GM18498 (cell line): ENCODE measurements at regions not wholly inside any gene's neighbourhood (a gene's known extent, or its start where the extent isn't known, plus 50 kb on each side); places are given as distances from the start of the nearest gene placed in this dataset.

Source experiments
- ATAC-seq: cut with Tn5 transposase; IDR thresholded peaks from one replicate; pipeline ENCODE4 v1.9.1; 2021; ENCODE audit warnings: mild to moderate bottlenecking, moderate library complexity; ENCODE audit not compliant: unreplicated experiment

DNA sequence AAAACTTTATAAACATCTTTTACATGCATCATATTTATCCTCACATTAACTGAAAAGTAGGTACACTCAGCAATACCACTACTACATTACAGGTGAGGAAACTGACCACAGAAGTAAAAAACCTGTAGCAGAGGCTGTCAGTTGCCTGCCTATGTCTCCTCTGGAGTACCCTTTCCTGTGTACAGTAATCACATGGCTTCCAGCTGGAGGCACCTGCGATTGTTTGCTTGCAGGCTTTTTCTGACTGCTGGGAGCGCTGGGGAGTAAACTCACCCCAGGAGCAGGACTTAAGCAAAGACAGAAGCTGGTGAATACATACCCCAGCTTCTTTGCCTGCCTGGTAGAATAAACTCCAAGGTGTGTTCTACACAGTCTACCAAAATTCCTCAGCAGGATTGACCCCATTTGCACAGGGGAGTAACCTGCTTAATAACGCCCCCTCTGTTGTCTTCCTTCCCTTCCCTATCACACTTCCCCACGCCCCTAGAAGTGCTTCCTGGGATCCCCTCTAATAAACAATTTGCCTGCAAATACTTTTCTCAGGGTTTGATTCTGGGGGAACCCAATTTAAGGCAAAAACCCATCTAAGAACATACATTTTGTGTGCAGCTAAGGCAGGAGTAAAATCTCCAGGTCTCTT lies 138.9 kb downstream of the PTH2R start:
- no peak for ATAC-seq

DNA sequence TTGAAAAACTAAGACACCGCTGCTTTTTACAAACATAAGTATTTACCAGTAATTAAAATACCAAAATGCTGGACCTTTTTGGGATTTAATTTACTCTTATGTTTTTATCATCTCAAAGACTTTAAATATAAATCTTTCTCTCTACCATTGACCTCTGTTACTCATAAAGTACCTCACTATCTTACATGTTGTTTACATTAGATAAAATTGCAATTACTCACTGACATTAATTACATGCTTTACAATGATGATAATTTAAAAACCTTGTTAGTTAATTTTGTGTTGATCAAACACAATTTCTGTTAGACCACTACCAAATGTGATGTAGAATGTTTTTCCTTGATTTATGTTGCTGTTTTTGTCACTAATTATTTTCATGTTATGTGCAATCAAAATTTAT lies 139.5 kb downstream of the PTH2R start:
- no peak for ATAC-seq

DNA sequence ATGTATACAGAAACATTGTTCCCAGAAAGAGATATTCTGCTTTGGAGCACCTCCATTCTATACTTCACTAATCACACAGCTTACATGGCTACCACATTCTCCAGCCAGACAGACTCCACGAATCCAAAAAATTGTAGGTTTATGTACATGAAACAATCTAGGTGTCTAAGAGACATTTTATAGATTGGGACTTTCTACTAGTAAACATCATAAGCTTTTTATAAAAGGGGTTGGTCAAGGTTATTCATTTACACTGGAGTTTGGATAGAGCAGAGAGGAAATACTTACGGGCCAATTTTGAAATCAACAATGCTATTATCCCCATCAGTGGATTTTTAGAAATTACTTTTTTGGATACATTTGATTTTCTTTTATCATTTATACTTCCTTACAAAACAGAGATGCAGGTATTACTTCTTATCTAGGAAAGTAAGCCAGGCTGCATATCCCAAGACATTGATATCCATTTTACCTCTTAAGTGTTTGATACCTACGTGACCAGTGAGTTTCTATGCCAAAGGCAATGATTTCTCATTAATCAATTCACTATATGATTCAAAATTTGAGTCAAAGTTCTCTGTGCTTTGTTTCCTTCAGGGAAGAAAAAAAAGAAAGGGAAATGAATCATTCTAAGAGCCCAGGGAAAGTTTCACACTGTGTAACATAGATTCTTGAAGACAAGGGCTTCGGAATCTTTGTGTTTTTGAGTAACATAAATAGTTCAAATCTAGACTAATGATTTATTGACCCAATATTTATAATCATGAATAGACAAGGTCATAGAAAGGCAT lies 140.5 kb downstream of the PTH2R start:
- no peak for ATAC-seq

GRCh38 chr2:208548700-208549099 lies 142.1 kb downstream of the PTH2R start:
- no peak for ATAC-seq

DNA sequence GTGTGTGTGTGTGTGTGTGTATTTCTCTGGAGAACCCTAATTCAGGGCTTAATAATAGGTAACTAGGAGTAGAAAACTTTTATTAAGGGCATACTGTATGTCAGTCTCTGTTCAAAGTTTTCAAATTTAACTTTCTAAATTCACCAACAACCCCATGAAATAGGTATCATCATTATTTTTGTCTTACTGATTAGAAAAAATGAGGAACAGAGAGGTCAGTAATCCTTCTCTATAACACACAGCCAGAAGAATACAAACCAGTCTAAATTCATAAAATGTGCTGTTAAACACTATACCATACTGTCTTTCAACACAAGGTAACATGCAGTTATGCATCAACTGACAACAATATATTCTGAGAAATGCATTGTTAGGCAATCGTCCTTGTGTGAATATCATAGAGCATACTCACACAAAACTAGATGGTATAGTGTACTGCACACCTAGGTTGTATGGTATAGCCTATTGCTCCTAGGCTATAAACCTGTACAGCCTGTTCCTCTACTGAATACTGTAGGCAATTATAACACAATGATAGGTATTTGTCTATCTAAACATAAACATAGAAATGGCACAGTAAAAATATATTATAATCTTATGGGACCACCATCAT lies 143.1 kb downstream of the PTH2R start:
- no peak for ATAC-seq

- ATAC-seq: no peak
Measured at GRCh38 chr2:208552943-208553342, 146.4 kb downstream of the PTH2R start.

DNA sequence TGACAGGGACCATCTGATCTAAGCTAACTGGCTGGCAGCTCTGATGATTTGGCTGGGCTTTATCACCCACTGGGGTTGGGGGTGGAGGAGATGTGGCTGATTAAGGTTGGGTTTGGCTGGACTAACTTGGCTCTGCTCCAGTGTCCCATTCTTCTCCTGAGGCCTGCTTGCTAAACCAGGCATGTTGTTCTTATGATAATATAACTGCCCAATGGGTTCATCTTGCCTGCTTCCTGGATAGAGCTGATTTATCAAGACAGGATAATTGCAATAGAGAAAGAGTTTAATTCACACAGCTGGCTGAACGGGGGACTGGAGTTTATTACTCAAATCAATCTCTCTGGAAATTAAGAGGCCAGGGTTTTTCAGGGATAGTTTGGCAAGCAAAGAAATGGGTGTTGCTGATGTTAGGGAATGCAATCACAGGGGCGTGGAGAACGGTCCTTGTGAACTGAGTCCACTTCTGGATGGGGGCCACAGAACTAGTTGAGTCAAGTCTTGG lies 150.4 kb downstream of the PTH2R start:
- no peak for ATAC-seq

GRCh38 chr2:208565690-208566416 lies 159.3 kb downstream of the PTH2R start:
- no peak for ATAC-seq

DNA sequence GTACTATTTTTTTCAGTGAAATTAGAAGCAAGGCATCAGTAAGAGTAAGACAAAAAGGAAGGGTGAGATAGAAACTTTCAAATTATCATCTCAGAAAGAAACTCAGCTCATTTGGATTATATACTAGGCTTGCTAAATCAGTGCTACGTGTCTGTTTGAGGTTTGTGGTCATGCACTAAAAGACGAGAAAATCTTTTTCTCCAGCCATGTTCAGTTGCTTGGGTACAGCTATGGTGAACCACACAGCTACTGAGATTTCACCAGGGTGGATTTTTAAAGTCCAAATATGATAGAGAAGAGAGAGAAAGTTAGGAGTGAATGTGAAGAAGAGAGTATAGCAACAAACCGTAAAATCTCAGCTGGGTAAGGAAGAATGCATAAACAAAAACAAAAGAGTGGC lies 161.6 kb downstream of the PTH2R start:
- no peak for ATAC-seq

DNA sequence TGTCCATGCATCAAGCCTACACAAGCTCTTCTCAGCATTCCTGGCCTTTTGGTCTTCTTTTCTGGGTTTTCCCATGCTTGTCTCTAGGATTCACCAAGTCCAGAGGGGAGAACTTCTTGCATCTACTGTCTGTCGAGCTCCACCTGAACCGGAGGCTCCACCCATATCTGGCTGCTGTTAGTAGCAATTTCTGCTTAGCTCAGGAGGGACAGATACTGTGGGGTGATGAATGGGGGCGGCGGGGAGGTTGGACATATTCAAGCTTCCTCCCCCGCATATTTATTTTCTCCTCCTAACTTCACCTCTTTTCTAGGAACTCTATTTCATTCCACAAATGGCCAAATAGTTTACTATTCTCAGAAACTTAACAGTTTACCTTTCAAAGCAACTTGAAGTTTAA lies 163.5 kb downstream of the PTH2R start:
- ATAC-seq: no peak

- ATAC-seq: no peak
Measured at GRCh38 chr2:208570851-208571763, 164.5 kb downstream of the PTH2R start.

GRCh38 chr2:208571764-208572131 lies 165.2 kb downstream of the PTH2R start:
- no peak for ATAC-seq

DNA sequence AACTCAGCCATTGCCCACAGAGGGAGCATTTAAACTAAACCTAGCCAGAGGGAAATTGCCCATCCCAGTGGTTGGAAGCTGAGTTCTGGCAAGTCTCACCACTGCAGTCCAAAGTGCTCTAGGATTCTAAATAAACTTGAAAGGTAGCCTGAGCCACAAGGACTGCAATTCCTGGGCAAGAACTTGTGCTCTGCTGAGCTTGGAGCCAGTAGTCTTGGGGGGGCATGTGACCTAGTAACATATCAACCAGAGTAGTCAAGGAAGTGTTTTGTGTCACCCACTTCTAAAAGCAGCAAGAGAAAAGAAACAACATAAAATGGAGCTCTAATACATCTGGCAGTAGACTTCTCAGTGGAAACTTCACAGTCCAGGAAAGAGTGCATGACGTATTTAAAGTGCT lies 167.0 kb downstream of the PTH2R start:
- ATAC-seq: no peak

DNA sequence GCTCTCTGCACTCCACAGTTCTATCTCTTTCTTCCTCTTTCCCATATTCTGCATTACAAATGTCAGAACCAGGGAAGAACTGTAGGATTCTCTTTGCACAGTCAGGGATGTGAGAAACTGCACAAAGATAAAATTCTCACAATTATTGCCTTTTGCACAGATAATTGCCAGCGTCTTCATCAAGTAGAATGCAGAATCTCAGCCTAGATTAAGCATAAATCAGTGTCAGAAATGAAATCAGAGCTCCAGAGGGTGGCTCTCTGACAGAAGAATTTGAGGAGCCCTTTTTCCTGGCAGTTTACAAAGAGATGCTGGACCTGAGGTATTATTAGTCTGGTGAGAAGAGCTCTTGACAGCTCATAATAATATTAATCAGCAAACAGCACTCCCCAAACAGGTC lies 173.1 kb downstream of the PTH2R start:
- no peak for ATAC-seq

- ATAC-seq: no peak
Measured at GRCh38 chr2:208584378-208584985, 177.9 kb downstream of the PTH2R start.

- no peak for ATAC-seq
Measured at GRCh38 chr2:208586516-208586915, 179.9 kb downstream of the PTH2R start.

GRCh38 chr2:208594642-208595385 lies 188.2 kb downstream of the PTH2R start:
- no peak for ATAC-seq

DNA sequence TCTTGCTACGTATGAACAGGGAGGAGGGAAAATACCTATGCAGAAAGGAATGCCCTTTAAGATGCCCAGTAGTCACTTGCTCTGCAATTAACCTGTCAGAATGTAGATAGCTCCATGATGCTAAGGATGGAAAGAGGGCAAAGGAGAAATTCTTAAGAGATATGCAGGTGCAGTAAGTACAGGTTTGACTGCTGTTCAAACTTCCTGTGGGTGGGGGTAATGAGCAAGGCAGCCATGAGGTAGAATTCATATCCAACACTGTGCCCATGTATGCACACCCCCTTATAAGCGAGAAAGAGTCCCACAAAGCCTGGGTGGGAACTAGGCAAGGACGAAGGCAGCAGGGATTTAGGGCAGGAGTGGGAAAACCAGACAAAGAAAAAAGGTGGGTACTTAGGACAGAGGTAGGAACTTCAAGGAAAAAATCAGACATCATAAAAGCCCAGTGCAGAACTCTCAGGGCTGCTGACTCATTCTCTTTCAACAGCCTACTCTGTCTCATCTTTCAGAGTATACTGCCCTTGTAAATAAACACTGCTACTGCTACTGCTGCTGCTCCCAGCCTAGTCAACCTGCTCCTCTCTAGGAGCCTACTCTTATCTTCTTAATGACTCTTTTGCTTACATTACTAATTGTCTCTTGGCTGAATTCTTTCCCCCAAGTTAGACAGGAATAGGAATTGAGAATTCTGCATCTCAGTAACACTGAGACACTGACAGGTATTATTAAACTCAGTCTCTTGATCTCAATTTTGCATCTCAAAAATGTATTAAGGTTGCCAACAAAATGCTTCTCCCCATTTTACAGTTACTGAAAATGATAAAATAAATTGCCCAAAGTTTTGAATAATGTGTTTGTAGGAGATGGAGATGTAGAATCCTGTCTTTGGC lies 189.0 kb downstream of the PTH2R start:
- ATAC-seq: no peak
